ENCODE measurements at regions not wholly inside any gene's neighbourhood (a gene's known extent, or its start where the extent isn't known, plus 50 kb on each side); places are given as distances from the start of the nearest gene placed in this dataset.
"Not testable (repeated sequence)": the region's sequence is repeated elsewhere in the genome, so short reads cannot be mapped to it uniquely, and the experiment has no call there.

- not testable (repeated sequence) for H3K36me3 ChIP-seq (ENCODE audit: control insufficient read depth in 5 of 5, insufficient read depth in 5 of 5, low read length in 5 of 5); H3K4me3 ChIP-seq (ENCODE audit: low read depth in 1 of 5, low read length in 5 of 5); H3K9me3 ChIP-seq (ENCODE audit: control insufficient read depth in 5 of 5, low read length in 5 of 5); H3K9ac ChIP-seq (ENCODE audit: low read length in 5 of 5); H3K27ac ChIP-seq (ENCODE audit: low read depth, low read length)
- Histone ChIP-seq H3K4me1 (ENCODE audit: control insufficient read depth in 5 of 5, insufficient read depth in 5 of 5, low read length in 5 of 5) (peaks cover 4 to 26% (median 12%) of the 10 kb centered on the region in 5 donors), H3K27me3 (ENCODE audit: control insufficient read depth in 5 of 5, insufficient read depth in 4 of 5, low read length in 5 of 5) (peaks cover 0 to 12% (median 7%) of the 10 kb centered on the region in 5 donors)
These were observed 115.1 kb downstream of the CRYAA start for GRCh38 chr21:43283925-43284221.

GRCh38 chr21:43283136-43283924 is 114.5 kb downstream of the CRYAA start:
- H3K4me3 ChIP-seq (ENCODE audit: low read depth in 1 of 5, low read length in 5 of 5): no peak overlapping the region
- peaks cover 5 to 17% (median 12%) of the 10 kb centered on the region in 5 donors for H3K27me3 ChIP-seq (ENCODE audit: control insufficient read depth in 5 of 5, insufficient read depth in 4 of 5, low read length in 5 of 5)
- H3K36me3 ChIP-seq (ENCODE audit: control insufficient read depth in 5 of 5, insufficient read depth in 5 of 5, low read length in 5 of 5): no peaks in the 10 kb centered on the region
- peaks cover 4 to 21% (median 12%) of the 10 kb centered on the region in 5 donors for H3K4me1 ChIP-seq (ENCODE audit: control insufficient read depth in 5 of 5, insufficient read depth in 5 of 5, low read length in 5 of 5)
- no peak overlapping the region for H3K9ac ChIP-seq (ENCODE audit: low read length in 5 of 5)
- no peak overlapping the region for H3K27ac ChIP-seq (ENCODE audit: low read depth, low read length)
- H3K9me3 ChIP-seq (ENCODE audit: control insufficient read depth in 5 of 5, low read length in 5 of 5): no peaks in the 10 kb centered on the region

- peaks cover 10 to 22% (median 17%) of the 10 kb centered on the region in 5 donors for H3K27me3 ChIP-seq (ENCODE audit: control insufficient read depth in 5 of 5, insufficient read depth in 4 of 5, low read length in 5 of 5)
- no peaks in the 10 kb centered on the region for H3K36me3 ChIP-seq (ENCODE audit: control insufficient read depth in 5 of 5, insufficient read depth in 5 of 5, low read length in 5 of 5)
- peaks cover 4 to 21% (median 16%) of the 10 kb centered on the region in 5 donors for H3K4me1 ChIP-seq (ENCODE audit: control insufficient read depth in 5 of 5, insufficient read depth in 5 of 5, low read length in 5 of 5)
- no peak overlapping the region for H3K27ac ChIP-seq (ENCODE audit: low read depth, low read length)
- H3K4me3 ChIP-seq (ENCODE audit: low read depth in 1 of 5, low read length in 5 of 5): no peak overlapping the region
- no peaks in the 10 kb centered on the region for H3K9me3 ChIP-seq (ENCODE audit: control insufficient read depth in 5 of 5, low read length in 5 of 5)
- H3K9ac ChIP-seq (ENCODE audit: low read length in 5 of 5): no peak overlapping the region
These were observed 113.7 kb downstream of the CRYAA start for GRCh38 chr21:43282358-43283120.

- Histone ChIP-seq H3K9ac (ENCODE audit: low read length in 5 of 5) (no peak overlapping the region), H3K4me1 (ENCODE audit: control insufficient read depth in 5 of 5, insufficient read depth in 5 of 5, low read length in 5 of 5) (peaks cover 0 to 15% (median 9%) of the 10 kb centered on the region in 5 donors), H3K9me3 (ENCODE audit: control insufficient read depth in 5 of 5, low read length in 5 of 5) (no peaks in the 10 kb centered on the region), H3K27ac (ENCODE audit: low read depth, low read length) (no peak overlapping the region), H3K27me3 (ENCODE audit: control insufficient read depth in 5 of 5, insufficient read depth in 4 of 5, low read length in 5 of 5) (peaks cover 10 to 27% (median 19%) of the 10 kb centered on the region in 5 donors), H3K4me3 (ENCODE audit: low read depth in 1 of 5, low read length in 5 of 5) (no peak overlapping the region), H3K36me3 (ENCODE audit: control insufficient read depth in 5 of 5, insufficient read depth in 5 of 5, low read length in 5 of 5) (no peaks in the 10 kb centered on the region)
These were observed 113.0 kb downstream of the CRYAA start for GRCh38 chr21:43281661-43282357.

- H3K9me3 ChIP-seq (ENCODE audit: control insufficient read depth in 5 of 5, low read length in 5 of 5): no peaks in the 10 kb centered on the region
- H3K4me3 ChIP-seq (ENCODE audit: low read depth in 1 of 5, low read length in 5 of 5): no peak overlapping the region
- no peaks in the 10 kb centered on the region for H3K36me3 ChIP-seq (ENCODE audit: control insufficient read depth in 5 of 5, insufficient read depth in 5 of 5, low read length in 5 of 5)
- peaks cover 12 to 32% (median 26%) of the 10 kb centered on the region in 5 donors for H3K27me3 ChIP-seq (ENCODE audit: control insufficient read depth in 5 of 5, insufficient read depth in 4 of 5, low read length in 5 of 5)
- peaks cover 0 to 15% (median 8%) of the 10 kb centered on the region in 5 donors for H3K4me1 ChIP-seq (ENCODE audit: control insufficient read depth in 5 of 5, insufficient read depth in 5 of 5, low read length in 5 of 5)
- no peak overlapping the region for H3K9ac ChIP-seq (ENCODE audit: low read length in 5 of 5)
- no peak overlapping the region for H3K27ac ChIP-seq (ENCODE audit: low read depth, low read length)
These were observed 112.3 kb downstream of the CRYAA start for GRCh38 chr21:43280949-43281633.

GRCh38 chr21:43279578-43279894 is 110.7 kb downstream of the CRYAA start:
- Histone ChIP-seq H3K27ac (ENCODE audit: low read depth, low read length) (no peak overlapping the region), H3K27me3 (ENCODE audit: control insufficient read depth in 5 of 5, insufficient read depth in 4 of 5, low read length in 5 of 5) (peaks cover 12 to 43% (median 35%) of the 10 kb centered on the region in 5 donors), H3K9me3 (ENCODE audit: control insufficient read depth in 5 of 5, low read length in 5 of 5) (no peaks in the 10 kb centered on the region), H3K4me1 (ENCODE audit: control insufficient read depth in 5 of 5, insufficient read depth in 5 of 5, low read length in 5 of 5) (peaks cover 0 to 15% (median 8%) of the 10 kb centered on the region in 5 donors), H3K36me3 (ENCODE audit: control insufficient read depth in 5 of 5, insufficient read depth in 5 of 5, low read length in 5 of 5) (no peaks in the 10 kb centered on the region), H3K9ac (ENCODE audit: low read length in 5 of 5) (no peak overlapping the region), H3K4me3 (ENCODE audit: low read depth in 1 of 5, low read length in 5 of 5) (no peak overlapping the region)

GRCh38 chr21:43278766-43279577 is 110.2 kb downstream of the CRYAA start:
- no peak overlapping the region for H3K4me3 ChIP-seq (ENCODE audit: low read depth in 1 of 5, low read length in 5 of 5)
- no peaks in the 10 kb centered on the region for H3K36me3 ChIP-seq (ENCODE audit: control insufficient read depth in 5 of 5, insufficient read depth in 5 of 5, low read length in 5 of 5)
- no peak overlapping the region for H3K9ac ChIP-seq (ENCODE audit: low read length in 5 of 5)
- H3K9me3 ChIP-seq (ENCODE audit: control insufficient read depth in 5 of 5, low read length in 5 of 5): no peaks in the 10 kb centered on the region
- H3K27me3 ChIP-seq (ENCODE audit: control insufficient read depth in 5 of 5, insufficient read depth in 4 of 5, low read length in 5 of 5): peaks cover 12 to 46% (median 37%) of the 10 kb centered on the region in 5 donors
- peaks cover 0 to 15% (median 8%) of the 10 kb centered on the region in 5 donors for H3K4me1 ChIP-seq (ENCODE audit: control insufficient read depth in 5 of 5, insufficient read depth in 5 of 5, low read length in 5 of 5)
- no peak overlapping the region for H3K27ac ChIP-seq (ENCODE audit: low read depth, low read length)

GRCh38 chr21:43278359-43278758 is 109.6 kb downstream of the CRYAA start:
- H3K4me1 ChIP-seq (ENCODE audit: control insufficient read depth in 5 of 5, insufficient read depth in 5 of 5, low read length in 5 of 5): peaks cover 0 to 15% (median 8%) of the 10 kb centered on the region in 5 donors
- H3K4me3 ChIP-seq (ENCODE audit: low read depth in 1 of 5, low read length in 5 of 5): no peak overlapping the region
- H3K27me3 ChIP-seq (ENCODE audit: control insufficient read depth in 5 of 5, insufficient read depth in 4 of 5, low read length in 5 of 5): peaks cover 18 to 52% (median 37%) of the 10 kb centered on the region in 5 donors
- H3K27ac ChIP-seq (ENCODE audit: low read depth, low read length): no peak overlapping the region
- no peak overlapping the region for H3K9ac ChIP-seq (ENCODE audit: low read length in 5 of 5)
- no peaks in the 10 kb centered on the region for H3K36me3 ChIP-seq (ENCODE audit: control insufficient read depth in 5 of 5, insufficient read depth in 5 of 5, low read length in 5 of 5)
- H3K9me3 ChIP-seq (ENCODE audit: control insufficient read depth in 5 of 5, low read length in 5 of 5): no peaks in the 10 kb centered on the region
